HCT116 (cell line): ENCODE measurements at regions not wholly inside any gene's neighbourhood (a gene's known extent, or its start where the extent isn't known, plus 50 kb on each side); places are given as distances from the start of the nearest gene placed in this dataset.

Experiments
- ATAC-seq: fragments of 200-7000 bp; cut with Tn5 transposase; 2 replicates; pipeline ENCODE4 v1.9.1; 2020; ENCODE audit warnings: mild to moderate bottlenecking, moderate library complexity
- BruUV-seq: library from RNA; stranded (reverse); fragments of 400-500 nt; replicated peaks from 2 replicates; lab custom pipeline; 2021; lab: Mats Ljungman, UMichigan
- CTCF ChIA-PET: fragments of 300-600 bp; sonication (Branson Sonifier 250); formaldehyde crosslinking; loops from one replicate; lab custom pipeline; 2021; ENCODE audit warnings: antibody characterized with exemption; lab: Charles Lee
- POLR2A ChIA-PET: fragments of 300-600, 350-600 bp; sonication (Branson Sonifier 250); formaldehyde crosslinking; loops from one replicate; lab custom pipeline; 2021; ENCODE audit warnings: antibody characterized with exemption; lab: Charles Lee
- RAD21 ChIA-PET, 2 experiments: fragments of 300-600 bp; sonication (Branson Sonifier 250); formaldehyde crosslinking; loops; one replicate each; lab custom pipeline; 2023; ENCODE audit warnings: low total read pairs in 2 of 2; ENCODE audit not compliant: uncharacterized antibody in 2 of 2, unreplicated experiment in 2 of 2, low non-redundant PET in 1 of 2; lab: Charles Lee
- DNase-seq: peaks from one replicate; pipeline ENCODE4 v3.0.0-alpha.2; 2010; ENCODE audit warnings: low read depth, low spot score
- H2AFZ ChIP-seq: fragments of 200-600 bp; shearing (Covaris generic), sonication (generic); 2 replicates; pipeline ENCODE4 v1.6.1; 2017; ENCODE audit warnings: low read depth, mixed run types, mixed read lengths, antibody characterized with exemption, low read length; ENCODE audit not compliant: poor library complexity, severe bottlenecking
- H3K27ac ChIP-seq: 2 replicates; pipeline ENCODE4 v1.5.1; 2012; ENCODE audit warnings: low read depth, low read length
- H3K27me3 ChIP-seq: fragments of 200-600 bp; sonication (generic); 2 replicates; pipeline ENCODE4 v1.6.1; 2016; ENCODE audit warnings: mixed run types, low read length, mixed read lengths; ENCODE audit not compliant: insufficient read depth
- H3K36me3 ChIP-seq, 2 experiments: fragments of 200-500 bp in 1 of 2; fragments of 200-600 bp in 1 of 2; sonication (Bioruptor generic) in 1 of 2; sonication (generic) in 1 of 2; 2 replicates each; pipeline versions ENCODE4 v1.5.1 to v1.6.1; 2014 to 2016; ENCODE audit warnings: low read length in 2 of 2, inconsistent platforms in 1 of 2, mixed read lengths in 1 of 2, mixed run types in 1 of 2; ENCODE audit not compliant: insufficient read depth in 2 of 2, control insufficient read depth in 1 of 2
- H3K4me1 ChIP-seq, 2 experiments: fragments of 200-600 bp in 1 of 2; sonication (generic) in 1 of 2; 2 replicates each; pipeline versions ENCODE4 v1.5.1 to v1.6.1; 2012 to 2017; ENCODE audit warnings: low read length in 2 of 2, inconsistent platforms in 1 of 2, mild to moderate bottlenecking in 1 of 2, mixed read lengths in 1 of 2, mixed run types in 1 of 2, moderate library complexity in 1 of 2; ENCODE audit not compliant: insufficient read depth in 2 of 2, control insufficient read depth in 1 of 2
- H3K4me2 ChIP-seq: fragments of 200-600 bp; sonication (generic); 2 replicates; pipeline ENCODE4 v1.6.1; 2017; ENCODE audit warnings: mixed run types, low read length, mixed read lengths
- H3K4me3 ChIP-seq, 2 experiments: fragments of 200-600 bp in 1 of 2; sonication (generic) in 1 of 2; replicated peaks in 1 of 2; 2 replicates each; pipeline ENCODE4 v1.5.1; 2011 to 2016; ENCODE audit warnings: low read length in 2 of 2, control low read depth in 1 of 2, low read depth in 1 of 2, mild to moderate bottlenecking in 1 of 2, mixed read lengths in 1 of 2, mixed run types in 1 of 2
- H3K79me2 ChIP-seq: fragments of 200-600 bp; sonication (generic); 2 replicates; pipeline ENCODE4 v1.6.1; 2017; ENCODE audit warnings: mild to moderate bottlenecking, mixed run types, low read length, moderate library complexity, mixed read lengths; ENCODE audit not compliant: insufficient read depth
- H3K9ac ChIP-seq: fragments of 200-600 bp; sonication (generic); 2 replicates; pipeline ENCODE4 v1.6.1; 2016; ENCODE audit warnings: low read length, mixed read lengths
- H3K9me2 ChIP-seq: fragments of 200-600 bp; sonication (generic), shearing (Covaris generic); 2 replicates; pipeline ENCODE4 v1.6.1; 2017; ENCODE audit warnings: mixed run types, mild to moderate bottlenecking, moderate library complexity; ENCODE audit not compliant: insufficient read depth
- H3K9me3 ChIP-seq, 2 experiments: fragments of 200-500 bp in 1 of 2; fragments of 200-600 bp in 1 of 2; sonication (Bioruptor generic) in 1 of 2; sonication (generic) in 1 of 2; 2 replicates each; pipeline ENCODE4 v1.6.1; 2014 to 2017; ENCODE audit warnings: low read length in 2 of 2, mixed read lengths in 2 of 2, inconsistent platforms in 1 of 2, low read depth in 1 of 2, mild to moderate bottlenecking in 1 of 2, mixed run types in 1 of 2, moderate library complexity in 1 of 2; ENCODE audit not compliant: control insufficient read depth in 1 of 2, insufficient read depth in 1 of 2
- H4K20me1 ChIP-seq: fragments of 200-600 bp; sonication (generic), shearing (Covaris generic); 2 replicates; pipeline ENCODE4 v1.6.1; 2017; ENCODE audit warnings: mixed run types, mild to moderate bottlenecking, moderate library complexity; ENCODE audit not compliant: insufficient read depth
- CBX3 ChIP-seq: IDR thresholded peaks from 2 replicates; pipeline ENCODE4 v1.6.1; 2012; ENCODE audit warnings: low read depth
- CTCF ChIP-seq, 3 experiments: fragments of 200-600 bp in 1 of 3; sonication (generic) in 1 of 3; IDR thresholded peaks in 2 of 3; conservative IDR thresholded peaks in 1 of 3; 2 replicates each; pipeline ENCODE4 v1.5.1; 2012 to 2017; ENCODE audit warnings: low read depth in 2 of 3, low read length in 2 of 3, antibody characterized with exemption in 1 of 3, borderline replicate concordance in 1 of 3, control low read depth in 1 of 3, mild to moderate bottlenecking in 1 of 3, mixed read lengths in 1 of 3, mixed run types in 1 of 3, moderate library complexity in 1 of 3; ENCODE audit not compliant: insufficient read depth in 1 of 3
- EGR1 ChIP-seq: IDR thresholded peaks from 2 replicates; pipeline ENCODE4 v1.6.1; 2012; ENCODE audit warnings: low read depth
- EZH2 ChIP-seq: fragments of 200-600 bp; sonication (generic); IDR thresholded peaks from 2 replicates; pipeline ENCODE4 v1.6.1; 2017; ENCODE audit warnings: antibody characterized with exemption, mixed run types
- EZH2phosphoT487 ChIP-seq: fragments of 200-600 bp; IDR thresholded peaks from 2 replicates; pipeline ENCODE4 v1.6.1; 2018; ENCODE audit warnings: antibody characterized with exemption, borderline replicate concordance
- FOSL1 ChIP-seq: IDR thresholded peaks from 2 replicates; pipeline ENCODE4 v1.6.1; 2012; ENCODE audit warnings: low read depth
- POLR2A ChIP-seq: IDR thresholded peaks from 2 replicates; pipeline ENCODE4 v1.7.0; 2011; ENCODE audit warnings: borderline replicate concordance; ENCODE audit not compliant: insufficient read depth, insufficient read length; ENCODE audit errors: extremely low read depth
- POLR2AphosphoS5 ChIP-seq: IDR thresholded peaks from 2 replicates; pipeline ENCODE4 v1.6.1; 2011; ENCODE audit warnings: mild to moderate bottlenecking, low read depth, low read length, moderate library complexity
- RAD21 ChIP-seq: IDR thresholded peaks from 2 replicates; pipeline ENCODE4 v1.6.1; 2012; ENCODE audit warnings: low read depth, mild to moderate bottlenecking
- SP1 ChIP-seq: IDR thresholded peaks from 2 replicates; pipeline ENCODE4 v1.6.1; 2012; ENCODE audit warnings: low read depth
- SRF ChIP-seq: IDR thresholded peaks from 2 replicates; pipeline ENCODE4 v1.6.1; 2012; ENCODE audit warnings: low read depth
- TCF7L2 ChIP-seq: IDR thresholded peaks from 2 replicates; pipeline ENCODE4 v1.7.0; 2011; ENCODE audit warnings: borderline replicate concordance, inconsistent platforms; ENCODE audit not compliant: insufficient read depth, insufficient read length; ENCODE audit errors: extremely low read depth
- ZFX ChIP-seq: fragments of 450-650 bp; IDR thresholded peaks from 2 replicates; pipeline ENCODE4 v1.6.1; 2017
- ZNF274 ChIP-seq: fragments of 200-500 bp; sonication (Bioruptor generic); IDR thresholded peaks from 2 replicates; pipeline ENCODE4 v1.6.1; 2014; ENCODE audit warnings: mild to moderate bottlenecking, low read depth, low read length, inconsistent platforms
- intact Hi-C: fragments of 100-400 bp; cut with micrococcal nuclease; formaldehyde crosslinking; loops from 2 replicates; pipeline ENCODE4 v1.10.0; 2022
- TF ChIP-seq, protein P1 (sequence below): IDR thresholded peaks from 2 replicates; pipeline ENCODE4 v1.6.1; 2012
- TF ChIP-seq, protein P2 (sequence below): IDR thresholded peaks from 2 replicates; pipeline ENCODE4 v1.6.1; 2012

DNA sequence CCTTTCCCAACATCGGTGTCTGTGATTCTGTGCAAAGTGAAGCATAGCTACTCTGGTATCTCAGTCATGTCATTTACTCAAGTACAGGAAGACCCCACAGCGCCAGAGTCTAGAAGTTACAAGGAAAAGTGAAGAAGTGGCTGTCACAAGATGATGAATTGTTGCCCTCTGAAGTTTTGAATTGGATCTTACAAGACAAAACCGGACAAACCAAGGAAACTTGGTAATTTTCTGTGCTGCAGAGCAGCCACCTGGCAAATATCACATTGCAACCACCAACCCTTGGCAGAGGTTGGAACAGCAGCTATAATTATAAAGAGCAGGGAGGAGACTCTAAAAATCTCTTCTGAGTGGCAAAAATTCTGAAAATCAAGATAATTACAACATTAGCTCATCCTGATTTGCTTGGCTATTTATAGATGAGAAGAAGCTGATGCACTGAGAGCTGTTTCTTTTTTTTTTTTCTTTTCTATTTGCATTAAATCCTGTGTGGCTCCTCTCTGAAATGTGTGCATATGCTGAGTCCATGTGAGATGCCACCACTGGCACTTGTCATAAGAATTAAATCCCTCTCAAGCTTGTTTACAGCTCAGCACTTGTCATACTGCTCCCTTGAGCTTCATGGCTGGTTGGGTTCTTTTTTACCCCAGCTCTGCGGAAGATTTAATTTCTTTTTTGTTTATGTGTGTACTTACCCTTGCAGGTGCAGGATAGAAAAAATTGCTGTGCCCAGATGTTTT lies 68.0 kb upstream of the MNS1 start:
- TF ChIP-seq SRF (no peak), ZFX (no peak)
- Histone ChIP-seq H3K4me1 (no peaks in the 10 kb centered on the region), H3K36me3 (no peaks in the 10 kb centered on the region), H3K9ac (no peak overlapping the region), H3K79me2 (no peaks in the 10 kb centered on the region), H4K20me1 (no peaks in the 10 kb centered on the region), H3K9me2 (no peaks in the 10 kb centered on the region), H3K9me3 (no peaks in the 10 kb centered on the region), H2AFZ (no peak overlapping the region), H3K27ac (no peak overlapping the region), H3K27me3 (no peaks in the 10 kb centered on the region), H3K4me2 (no peak overlapping the region), H3K4me3 (no peak overlapping the region)
- no peak for ATAC-seq
- intact Hi-C loops, result no loop called here
- ChIA-PET POLR2A (no interaction called here), RAD21 (no interaction called here), CTCF (interaction anchor here (0.6 to 1.2 kb wide), 2 partner anchors 36 to 208 kb away, joined by 3 read pairs; no protein-coding TSS in a partner anchor)
- BruUV-seq, result no TSS peak
- DNase-seq, result no peak

DNA sequence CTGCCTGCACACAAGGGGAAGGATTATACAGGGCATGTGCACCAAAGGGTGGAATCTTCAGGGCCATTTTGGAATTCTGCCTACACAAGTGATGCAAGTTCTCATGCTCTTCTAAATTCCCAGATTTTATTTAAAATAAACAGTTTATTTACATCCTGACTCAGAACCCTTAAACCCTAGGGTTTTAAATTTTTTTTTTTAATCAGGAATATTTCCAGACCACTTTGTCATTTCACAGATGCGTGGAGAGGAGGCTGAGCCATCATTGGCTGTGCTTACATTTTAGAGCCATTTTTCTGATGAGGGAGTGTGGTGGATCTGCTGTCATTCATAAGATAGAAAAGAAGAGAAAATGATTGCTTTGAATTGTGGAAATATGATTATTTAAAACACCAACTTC lies 65.2 kb upstream of the MNS1 start:
- ATAC-seq, result no peak
- no peak for TF ChIP-seq ZNF274
- TF ChIP-seq SP1, result no peak
- no peak for TF ChIP-seq CBX3
- no peak for TF ChIP-seq FOSL1
- TF ChIP-seq EGR1, result no peak
- TF ChIP-seq EZH2phosphoT487, result no peak
- no peak for TF ChIP-seq EZH2
- TF ChIP-seq, protein P1, sequence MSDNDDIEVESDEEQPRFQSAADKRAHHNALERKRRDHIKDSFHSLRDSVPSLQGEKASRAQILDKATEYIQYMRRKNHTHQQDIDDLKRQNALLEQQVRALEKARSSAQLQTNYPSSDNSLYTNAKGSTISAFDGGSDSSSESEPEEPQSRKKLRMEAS, result no peak
- TF ChIP-seq ZFX, result no peak
- no peak for TF ChIP-seq POLR2AphosphoS5
- no peak for TF ChIP-seq POLR2A
- TF ChIP-seq, protein P2, sequence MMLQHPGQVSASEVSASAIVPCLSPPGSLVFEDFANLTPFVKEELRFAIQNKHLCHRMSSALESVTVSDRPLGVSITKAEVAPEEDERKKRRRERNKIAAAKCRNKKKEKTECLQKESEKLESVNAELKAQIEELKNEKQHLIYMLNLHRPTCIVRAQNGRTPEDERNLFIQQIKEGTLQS, result no peak
- TF ChIP-seq SRF, result no peak
- no peak for TF ChIP-seq CTCF (IDR thresholded peaks at IDR 0.05 in 2 of 3, conservative IDR thresholded peaks at IDR 0.05 in 1 of 3; ENCODE audit: borderline replicate concordance in 1 of 3, insufficient read depth in 1 of 3, low read depth in 2 of 3, low read length in 2 of 3)
- no peak for TF ChIP-seq RAD21
- TF ChIP-seq TCF7L2, result no peak
- Histone ChIP-seq H2AFZ (no peak overlapping the region), H3K9me3 (no peaks in the 10 kb centered on the region), H3K27me3 (no peaks in the 10 kb centered on the region), H3K9ac (no peak overlapping the region), H3K4me3 (no peak overlapping the region), H3K36me3 (no peaks in the 10 kb centered on the region), H4K20me1 (no peaks in the 10 kb centered on the region), H3K27ac (no peak overlapping the region), H3K9me2 (no peaks in the 10 kb centered on the region), H3K79me2 (no peaks in the 10 kb centered on the region), H3K4me1 (no peaks in the 10 kb centered on the region), H3K4me2 (no peak overlapping the region)
- CTCF ChIA-PET, result no interaction called here
- no TSS peak for BruUV-seq
- RAD21 ChIA-PET, result no interaction called here
- intact Hi-C loops, result no loop called here
- DNase-seq, result no peak
- POLR2A ChIA-PET, result no interaction called here
